ENCODE measurements at regions not wholly inside any gene's neighbourhood (a gene's known extent, or its start where the extent isn't known, plus 50 kb on each side); places are given as distances from the start of the nearest gene placed in this dataset.
A peak's percentile ranks its signal among the peaks of the same experiment; 100 is the strongest.

DNA sequence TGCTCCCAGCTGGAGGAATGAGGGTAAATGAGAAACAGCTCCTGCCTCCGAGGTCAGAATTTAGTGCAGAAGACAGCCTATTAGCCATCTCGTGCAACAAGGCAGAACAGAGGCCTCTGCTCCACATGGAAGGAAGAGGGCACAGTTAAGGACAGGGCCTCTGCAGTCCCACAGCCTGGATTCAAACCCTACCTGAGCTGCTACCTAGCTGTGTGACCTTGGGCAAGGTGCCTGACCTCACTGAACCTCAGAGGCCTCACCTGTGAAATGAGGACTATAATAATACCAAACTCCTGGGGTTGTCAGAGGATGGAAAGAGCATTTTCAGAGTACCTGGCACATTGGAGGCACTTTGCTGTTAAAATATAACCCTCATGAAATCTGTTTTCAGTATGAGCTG lies 285.7 kb upstream of the CTNNB1 start:
- H2BK5ac ChIP-seq (ENCODE audit: low read depth, low read length, poor library complexity) = no peak overlapping the region
- no peak overlapping the region for H2AK5ac ChIP-seq (ENCODE audit: low read length)
- no peaks in the 10 kb centered on the region for H3K79me2 ChIP-seq (ENCODE audit: control insufficient read depth, insufficient read depth, low read length, poor library complexity)
- no peak overlapping the region for H2AFZ ChIP-seq (ENCODE audit: insufficient read depth, low read length, poor library complexity)
- H3K79me1 ChIP-seq (ENCODE audit: low read length) = no peaks in the 10 kb centered on the region
- no peak overlapping the region for H2BK120ac ChIP-seq (ENCODE audit: insufficient read depth, low read length, poor library complexity)
- H3K9ac ChIP-seq (ENCODE audit: low read length) = no peak overlapping the region
- H3K4ac ChIP-seq (ENCODE audit: low read depth, low read length) = no peak overlapping the region
- DNase-seq = no peak
- no CpG with 5 or more reads among the region's 2 CpGs for whole genome bisulfite sequencing (ENCODE audit: extremely low coverage, insufficient coverage, insufficient read length)
- no peak overlapping the region for H3K4me3 ChIP-seq (ENCODE audit: low read depth, low read length)
- peaks cover 0 to under 1% of the 10 kb centered on the region in 2 experiments for H3K4me1 ChIP-seq (ENCODE audit: control insufficient read depth in 1 of 2, insufficient read depth in 2 of 2, low read length in 2 of 2)
- H3K4me2 ChIP-seq (ENCODE audit: low read length) = no peak overlapping the region
- no peak overlapping the region for H4K8ac ChIP-seq (ENCODE audit: low read depth, low read length)
- no peak overlapping the region for H3K23ac ChIP-seq (ENCODE audit: low read length)
- no peak overlapping the region for H2BK12ac ChIP-seq (ENCODE audit: low read length)
- H3K27ac ChIP-seq (ENCODE audit: low read depth, low read length) = no peak overlapping the region
- no peaks in the 10 kb centered on the region for H3K36me3 ChIP-seq (ENCODE audit: control insufficient read depth in 1 of 2, insufficient read depth in 2 of 2, low read length in 2 of 2)
- H3K14ac ChIP-seq (ENCODE audit: low read length) = no peak overlapping the region
- no peak overlapping the region for H4K91ac ChIP-seq (ENCODE audit: low read depth, low read length)
- no peaks in the 10 kb centered on the region for H3K9me3 ChIP-seq (ENCODE audit: insufficient read depth, low read depth, low read length)
- H4K12ac ChIP-seq (ENCODE audit: low read depth, low read length) = no peak overlapping the region
- H3K18ac ChIP-seq (ENCODE audit: low read length) = no peak overlapping the region
- H3K27me3 ChIP-seq (ENCODE audit: insufficient read depth, low read length) = no peaks in the 10 kb centered on the region

DNA sequence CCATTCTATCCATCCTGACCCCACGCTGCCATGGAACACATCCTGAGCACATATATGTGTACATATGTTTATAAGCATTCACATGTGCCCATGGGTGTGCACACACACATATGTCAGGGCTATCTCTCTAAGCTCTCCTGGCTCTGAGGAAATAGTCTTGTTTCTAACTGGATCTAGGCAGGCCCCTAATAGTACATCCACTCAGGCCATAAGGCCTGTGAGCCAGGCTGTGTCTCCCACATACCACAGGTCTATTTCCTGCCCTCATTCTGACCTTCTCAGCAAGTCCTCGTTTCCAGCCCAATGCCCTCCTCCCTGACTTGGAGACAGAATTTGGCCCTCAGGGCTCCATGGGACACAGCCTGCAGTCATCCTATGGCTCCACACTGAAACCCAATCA lies 284.8 kb upstream of the CTNNB1 start:
- no peak overlapping the region for H3K23ac ChIP-seq (ENCODE audit: low read length)
- H3K27ac ChIP-seq (ENCODE audit: low read depth, low read length) = no peak overlapping the region
- no peak overlapping the region for H3K4me3 ChIP-seq (ENCODE audit: low read depth, low read length)
- H3K9ac ChIP-seq (ENCODE audit: low read length) = no peak overlapping the region
- DNase-seq = no peak
- no peak overlapping the region for H2BK5ac ChIP-seq (ENCODE audit: low read depth, low read length, poor library complexity)
- no peak overlapping the region for H2BK12ac ChIP-seq (ENCODE audit: low read length)
- H3K18ac ChIP-seq (ENCODE audit: low read length) = no peak overlapping the region
- no CpG with 5 or more reads among the region's 2 CpGs for WGBS (ENCODE audit: extremely low coverage, insufficient coverage, insufficient read length)
- no peak overlapping the region for H3K14ac ChIP-seq (ENCODE audit: low read length)
- H4K12ac ChIP-seq (ENCODE audit: low read depth, low read length) = no peak overlapping the region
- no peaks in the 10 kb centered on the region for H3K36me3 ChIP-seq (ENCODE audit: control insufficient read depth in 1 of 2, insufficient read depth in 2 of 2, low read length in 2 of 2)
- H3K4me2 ChIP-seq (ENCODE audit: low read length) = no peak overlapping the region
- H4K91ac ChIP-seq (ENCODE audit: low read depth, low read length) = no peak overlapping the region
- no peaks in the 10 kb centered on the region for H3K27me3 ChIP-seq (ENCODE audit: insufficient read depth, low read length)
- H3K9me3 ChIP-seq (ENCODE audit: insufficient read depth, low read depth, low read length) = no peaks in the 10 kb centered on the region
- H3K79me2 ChIP-seq (ENCODE audit: control insufficient read depth, insufficient read depth, low read length, poor library complexity) = no peaks in the 10 kb centered on the region
- H4K8ac ChIP-seq (ENCODE audit: low read depth, low read length) = no peak overlapping the region
- H3K79me1 ChIP-seq (ENCODE audit: low read length) = no peaks in the 10 kb centered on the region
- H2AFZ ChIP-seq (ENCODE audit: insufficient read depth, low read length, poor library complexity) = no peak overlapping the region
- no peak overlapping the region for H2BK120ac ChIP-seq (ENCODE audit: insufficient read depth, low read length, poor library complexity)
- no peak overlapping the region for H3K4ac ChIP-seq (ENCODE audit: low read depth, low read length)
- no peak overlapping the region for H2AK5ac ChIP-seq (ENCODE audit: low read length)
- no peaks in the 10 kb centered on the region for H3K4me1 ChIP-seq (ENCODE audit: control insufficient read depth in 1 of 2, insufficient read depth in 2 of 2, low read length in 2 of 2)

DNA sequence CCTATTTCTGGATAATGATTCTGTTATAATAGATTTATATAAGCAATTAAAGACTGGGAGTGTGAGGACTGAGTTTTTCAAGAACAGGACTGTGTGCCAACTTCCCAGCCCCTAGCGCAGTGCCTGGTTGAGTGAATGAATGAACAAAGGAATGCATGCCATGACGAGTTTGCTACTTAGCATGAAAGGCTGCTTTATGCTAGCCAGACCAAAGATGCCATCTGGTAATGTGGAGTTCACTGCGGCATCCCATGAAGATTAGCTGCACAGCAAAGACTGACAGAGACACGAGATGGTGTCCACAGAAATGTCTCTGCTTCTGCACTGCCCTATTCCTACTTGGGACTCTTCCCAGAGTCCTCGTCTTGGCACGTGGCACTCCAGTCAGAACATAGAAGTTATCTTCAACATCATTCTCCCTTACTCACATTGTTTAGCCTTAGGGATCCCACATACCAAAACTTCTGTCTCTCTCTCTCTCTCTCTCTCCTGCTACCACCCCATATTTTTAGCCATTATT lies 283.9 kb upstream of the CTNNB1 start:
- no peak overlapping the region for H2BK12ac ChIP-seq (ENCODE audit: low read length)
- H2AFZ ChIP-seq (ENCODE audit: insufficient read depth, low read length, poor library complexity) = no peak overlapping the region
- no peaks in the 10 kb centered on the region for H3K27me3 ChIP-seq (ENCODE audit: insufficient read depth, low read length)
- H3K18ac ChIP-seq (ENCODE audit: low read length) = no peak overlapping the region
- H2BK120ac ChIP-seq (ENCODE audit: insufficient read depth, low read length, poor library complexity) = no peak overlapping the region
- no peaks in the 10 kb centered on the region for H3K79me1 ChIP-seq (ENCODE audit: low read length)
- peaks cover 0 to 2% of the 10 kb centered on the region in 2 experiments for H3K4me1 ChIP-seq (ENCODE audit: control insufficient read depth in 1 of 2, insufficient read depth in 2 of 2, low read length in 2 of 2)
- DNase-seq = no peak
- no peak overlapping the region for H2BK5ac ChIP-seq (ENCODE audit: low read depth, low read length, poor library complexity)
- no peak overlapping the region for H3K4me2 ChIP-seq (ENCODE audit: low read length)
- no peak overlapping the region for H2AK5ac ChIP-seq (ENCODE audit: low read length)
- H3K36me3 ChIP-seq (ENCODE audit: control insufficient read depth in 1 of 2, insufficient read depth in 2 of 2, low read length in 2 of 2) = no peaks in the 10 kb centered on the region
- no peak overlapping the region for H3K23ac ChIP-seq (ENCODE audit: low read length)
- WGBS (ENCODE audit: extremely low coverage, insufficient coverage, insufficient read length) = no CpG with 5 or more reads among the region's 6 CpGs
- H3K4ac ChIP-seq (ENCODE audit: low read depth, low read length) = no peak overlapping the region
- no peaks in the 10 kb centered on the region for H3K79me2 ChIP-seq (ENCODE audit: control insufficient read depth, insufficient read depth, low read length, poor library complexity)
- H3K9me3 ChIP-seq (ENCODE audit: insufficient read depth, low read depth, low read length) = no peaks in the 10 kb centered on the region
- no peak overlapping the region for H4K8ac ChIP-seq (ENCODE audit: low read depth, low read length)
- H3K4me3 ChIP-seq (ENCODE audit: low read depth, low read length) = no peak overlapping the region
- no peak overlapping the region for H3K9ac ChIP-seq (ENCODE audit: low read length)
- H4K91ac ChIP-seq (ENCODE audit: low read depth, low read length) = no peak overlapping the region
- H3K14ac ChIP-seq (ENCODE audit: low read length) = no peak overlapping the region
- H4K12ac ChIP-seq (ENCODE audit: low read depth, low read length) = no peak overlapping the region
- no peak overlapping the region for H3K27ac ChIP-seq (ENCODE audit: low read depth, low read length)

DNA sequence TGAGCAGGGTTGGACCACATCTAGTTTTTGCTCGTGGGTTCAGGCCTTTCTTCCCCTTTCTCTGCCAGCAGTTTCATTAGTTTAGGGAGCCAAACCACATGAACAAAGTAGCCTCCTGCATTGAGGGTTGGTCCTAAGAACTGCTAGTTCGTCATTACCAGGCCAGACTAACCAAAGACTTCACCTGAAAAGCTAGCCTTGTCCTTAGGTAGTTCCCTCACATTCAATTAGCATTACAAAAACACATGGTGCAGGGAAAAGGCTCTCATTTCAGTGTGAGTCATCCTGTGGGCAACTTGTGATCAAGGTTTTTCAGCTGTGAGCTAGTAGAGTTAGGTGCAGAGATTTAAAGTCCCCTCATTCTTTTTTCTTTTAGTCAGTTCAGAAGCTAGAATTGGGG lies 279.3 kb upstream of the CTNNB1 start:
- no peak overlapping the region for H3K23ac ChIP-seq (ENCODE audit: low read length)
- no CpG with 5 or more reads among the region's 2 CpGs for WGBS (ENCODE audit: extremely low coverage, insufficient coverage, insufficient read length)
- H3K27ac ChIP-seq (ENCODE audit: low read depth, low read length) = no peak overlapping the region
- H3K4ac ChIP-seq (ENCODE audit: low read depth, low read length) = no peak overlapping the region
- no peaks in the 10 kb centered on the region for H3K36me3 ChIP-seq (ENCODE audit: control insufficient read depth in 1 of 2, insufficient read depth in 2 of 2, low read length in 2 of 2)
- H3K9me3 ChIP-seq (ENCODE audit: insufficient read depth, low read depth, low read length) = peaks cover 3% of the 10 kb centered on the region
- no peak overlapping the region for H3K4me2 ChIP-seq (ENCODE audit: low read length)
- H2BK12ac ChIP-seq (ENCODE audit: low read length) = no peak overlapping the region
- no peak overlapping the region for H2AK5ac ChIP-seq (ENCODE audit: low read length)
- H2AFZ ChIP-seq (ENCODE audit: insufficient read depth, low read length, poor library complexity) = no peak overlapping the region
- H2BK5ac ChIP-seq (ENCODE audit: low read depth, low read length, poor library complexity) = no peak overlapping the region
- H3K4me1 ChIP-seq (ENCODE audit: control insufficient read depth in 1 of 2, insufficient read depth in 2 of 2, low read length in 2 of 2) = peaks cover 0 to 2% of the 10 kb centered on the region in 2 experiments
- H4K91ac ChIP-seq (ENCODE audit: low read depth, low read length) = no peak overlapping the region
- DNase-seq = peak in 1 of 2 donors; percentile 31
- no peak overlapping the region for H4K12ac ChIP-seq (ENCODE audit: low read depth, low read length)
- no peaks in the 10 kb centered on the region for H3K79me2 ChIP-seq (ENCODE audit: control insufficient read depth, insufficient read depth, low read length, poor library complexity)
- peak overlapping the region; percentile 51 for H4K8ac ChIP-seq (ENCODE audit: low read depth, low read length)
- no peak overlapping the region for H3K9ac ChIP-seq (ENCODE audit: low read length)
- H3K79me1 ChIP-seq (ENCODE audit: low read length) = no peaks in the 10 kb centered on the region
- no peak overlapping the region for H3K4me3 ChIP-seq (ENCODE audit: low read depth, low read length)
- H2BK120ac ChIP-seq (ENCODE audit: insufficient read depth, low read length, poor library complexity) = no peak overlapping the region
- H3K18ac ChIP-seq (ENCODE audit: low read length) = no peak overlapping the region
- H3K14ac ChIP-seq (ENCODE audit: low read length) = no peak overlapping the region
- H3K27me3 ChIP-seq (ENCODE audit: insufficient read depth, low read length) = no peaks in the 10 kb centered on the region

Data from trophoblast cell (in vitro differentiated cells and primary cell).